ENCODE measurements at regions not wholly inside any gene's neighbourhood (a gene's known extent, or its start where the extent isn't known, plus 50 kb on each side); places are given as distances from the start of the nearest gene placed in this dataset.

DNA sequence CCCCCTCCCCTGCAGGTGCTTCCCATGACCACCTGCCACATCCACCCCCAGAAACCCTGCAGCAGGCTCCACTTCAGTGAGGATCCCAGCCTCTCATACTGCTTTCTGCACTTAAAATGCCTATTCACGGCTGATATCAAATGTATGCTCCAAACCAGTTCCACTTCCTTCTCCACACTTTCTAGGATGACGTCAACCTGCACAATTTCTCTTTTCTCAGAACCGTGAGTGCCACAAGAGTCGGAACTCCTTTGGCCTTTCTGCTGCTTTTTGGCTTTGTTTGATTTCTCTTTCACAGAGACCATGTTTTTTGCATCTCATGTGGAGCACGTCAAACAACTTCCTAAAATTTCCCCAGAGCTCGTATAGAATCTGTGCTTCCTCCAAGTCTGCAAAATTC lies 378.8 kb upstream of the TNRC6C start:
- Histone ChIP-seq H3K27ac (ENCODE audit: low read depth, low read length) (no peak overlapping the region), H3K4me3 (ENCODE audit: low read depth, low read length) (no peak overlapping the region), H3K36me3 (ENCODE audit: control insufficient read depth, insufficient read depth, low read length) (no peaks in the 10 kb centered on the region), H3K4me1 (ENCODE audit: control insufficient read depth, insufficient read depth, low read length) (no peaks in the 10 kb centered on the region), H3K9me3 (ENCODE audit: control insufficient read depth, insufficient read depth, low read depth, low read length) (no peaks in the 10 kb centered on the region), H3K27me3 (ENCODE audit: control insufficient read depth, insufficient read depth, low read length) (no peaks in the 10 kb centered on the region; the same call in 1 of the 2 replicates), H3K9ac (ENCODE audit: low read length) (no peak overlapping the region)

DNA sequence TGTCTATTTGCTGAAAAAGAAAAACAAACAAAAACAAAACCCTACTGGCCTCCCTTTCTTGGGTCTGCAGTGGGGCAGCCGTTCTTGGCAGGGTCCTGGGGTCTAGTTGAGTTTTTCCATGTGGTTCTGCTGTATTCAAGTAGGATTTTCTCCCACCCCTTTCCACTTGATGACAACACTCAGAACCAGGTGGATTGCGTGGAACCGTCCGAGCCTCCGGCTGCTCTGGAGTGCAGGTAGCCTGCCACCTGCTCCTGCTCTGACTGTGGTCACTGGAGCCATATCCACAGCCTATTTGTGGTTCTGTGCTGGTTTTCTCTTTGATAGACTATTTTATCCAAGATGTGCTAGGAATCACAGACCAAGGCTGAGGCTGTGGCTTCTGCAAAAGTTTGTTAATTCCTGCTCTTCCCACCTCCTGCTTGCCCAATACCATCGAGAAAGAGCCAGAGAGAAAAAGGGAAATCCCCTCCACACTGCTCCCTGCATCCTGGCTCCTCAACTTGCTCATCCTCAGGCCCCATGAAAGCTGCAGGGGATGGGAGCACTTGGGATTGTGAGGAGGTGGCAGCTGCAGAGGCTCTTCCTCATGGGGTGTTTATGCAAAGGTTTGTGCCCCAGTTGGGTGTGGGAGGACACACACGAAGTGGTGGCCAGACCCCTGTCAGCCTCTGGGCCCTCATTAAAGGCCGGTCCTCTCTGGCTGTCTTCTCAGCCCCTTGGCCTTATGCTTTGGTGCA lies 377.8 kb upstream of the TNRC6C start:
- Histone ChIP-seq H3K4me3 (ENCODE audit: low read depth, low read length) (no peak overlapping the region), H3K9me3 (ENCODE audit: control insufficient read depth, insufficient read depth, low read depth, low read length) (no peaks in the 10 kb centered on the region), H3K36me3 (ENCODE audit: control insufficient read depth, insufficient read depth, low read length) (no peaks in the 10 kb centered on the region), H3K27me3 (ENCODE audit: control insufficient read depth, insufficient read depth, low read length) (no peaks in the 10 kb centered on the region; the same call in 1 of the 2 replicates), H3K27ac (ENCODE audit: low read depth, low read length) (no peak overlapping the region), H3K4me1 (ENCODE audit: control insufficient read depth, insufficient read depth, low read length) (no peaks in the 10 kb centered on the region), H3K9ac (ENCODE audit: low read length) (no peak overlapping the region)

DNA sequence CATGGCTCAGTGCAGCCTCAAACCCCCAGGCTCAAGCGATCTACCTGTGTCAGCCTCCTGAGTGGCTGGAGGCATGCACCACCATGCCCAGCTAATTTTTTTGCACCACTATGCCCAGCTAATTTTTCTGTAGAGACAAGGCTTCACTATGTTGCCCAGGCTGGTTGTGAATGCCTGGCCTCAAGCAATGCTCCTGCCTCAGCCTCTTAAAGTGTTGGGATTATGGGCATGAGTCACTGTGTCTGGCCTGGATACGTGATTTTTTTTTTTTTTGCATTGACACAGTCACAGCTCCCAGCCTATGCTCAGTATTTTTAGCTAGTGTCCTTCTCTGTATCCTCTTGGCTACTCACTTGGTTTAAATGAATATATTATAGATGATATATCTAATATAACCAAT lies 377.0 kb upstream of the TNRC6C start:
- H3K27ac ChIP-seq (ENCODE audit: low read depth, low read length), result no peak overlapping the region

GRCh38 chr17:77585142-77585860 lies 373.2 kb upstream of the TNRC6C start:
- Histone ChIP-seq H3K36me3 (ENCODE audit: control insufficient read depth, insufficient read depth, low read length) (no peaks in the 10 kb centered on the region), H3K4me1 (ENCODE audit: control insufficient read depth, insufficient read depth, low read length) (no peaks in the 10 kb centered on the region), H3K27ac (ENCODE audit: low read depth, low read length) (no peak overlapping the region), H3K4me3 (ENCODE audit: low read depth, low read length) (no peak overlapping the region), H3K9ac (ENCODE audit: low read length) (no peak overlapping the region), H3K27me3 (ENCODE audit: control insufficient read depth, insufficient read depth, low read length) (no peaks in the 10 kb centered on the region), H3K9me3 (ENCODE audit: control insufficient read depth, insufficient read depth, low read depth, low read length) (no peaks in the 10 kb centered on the region)

More for the DNA sequence above, 377.0 kb upstream of the TNRC6C start:
- Histone ChIP-seq H3K9ac (ENCODE audit: low read length) (no peak overlapping the region), H3K4me1 (ENCODE audit: control insufficient read depth, insufficient read depth, low read length) (no peaks in the 10 kb centered on the region), H3K27me3 (ENCODE audit: control insufficient read depth, insufficient read depth, low read length) (no peaks in the 10 kb centered on the region; the same call in 1 of the 2 replicates), H3K4me3 (ENCODE audit: low read depth, low read length) (no peak overlapping the region), H3K9me3 (ENCODE audit: control insufficient read depth, insufficient read depth, low read depth, low read length) (no peaks in the 10 kb centered on the region), H3K36me3 (ENCODE audit: control insufficient read depth, insufficient read depth, low read length) (no peaks in the 10 kb centered on the region)

DNA sequence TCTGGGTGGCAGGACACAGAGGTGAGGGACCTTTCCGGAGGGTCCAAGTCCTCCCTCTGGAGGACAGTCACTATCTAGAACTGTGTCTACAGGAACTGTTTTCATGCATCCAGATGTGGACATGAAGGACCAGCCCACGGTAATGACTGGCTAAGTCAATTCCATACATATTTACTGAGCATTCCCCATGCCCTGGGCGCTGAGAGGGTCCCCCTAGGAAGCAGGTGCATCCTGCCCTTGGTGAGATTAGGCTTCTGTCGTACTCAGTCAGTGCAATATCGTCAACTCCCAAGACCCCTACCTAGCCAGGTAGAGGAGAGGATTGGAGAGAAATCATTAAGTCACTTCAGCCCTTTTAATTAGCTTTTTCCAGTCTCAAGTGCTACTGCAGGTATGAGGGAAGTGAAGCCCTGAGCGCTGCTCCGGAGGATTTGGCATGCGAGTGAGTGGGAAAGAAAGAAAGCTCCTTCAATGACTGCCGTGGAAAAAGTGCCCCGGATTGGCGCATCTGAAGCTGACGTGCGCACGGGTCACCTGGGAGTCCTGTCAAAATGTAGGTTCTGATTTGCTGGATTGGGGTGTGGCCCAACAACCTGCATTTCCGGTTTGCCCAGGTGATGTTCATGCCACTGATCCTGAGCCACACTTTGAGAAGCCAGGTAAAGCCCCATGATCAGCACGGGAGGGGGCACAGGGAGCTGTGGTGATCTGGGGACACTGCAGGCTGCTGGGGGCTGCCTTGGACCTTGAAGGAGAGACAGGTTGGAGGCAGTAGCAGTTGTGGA lies 367.4 kb upstream of the TNRC6C start:
- Histone ChIP-seq H3K27ac (ENCODE audit: low read depth, low read length) (no peak overlapping the region), H3K36me3 (ENCODE audit: control insufficient read depth, insufficient read depth, low read length) (no peaks in the 10 kb centered on the region), H3K9me3 (ENCODE audit: control insufficient read depth, insufficient read depth, low read depth, low read length) (no peaks in the 10 kb centered on the region), H3K4me3 (ENCODE audit: low read depth, low read length) (no peak overlapping the region), H3K27me3 (ENCODE audit: control insufficient read depth, insufficient read depth, low read length) (no peaks in the 10 kb centered on the region), H3K9ac (ENCODE audit: low read length) (no peak overlapping the region), H3K4me1 (ENCODE audit: control insufficient read depth, insufficient read depth, low read length) (peaks cover 4% of the 10 kb centered on the region; the same call in 1 of the 2 replicates)

DNA sequence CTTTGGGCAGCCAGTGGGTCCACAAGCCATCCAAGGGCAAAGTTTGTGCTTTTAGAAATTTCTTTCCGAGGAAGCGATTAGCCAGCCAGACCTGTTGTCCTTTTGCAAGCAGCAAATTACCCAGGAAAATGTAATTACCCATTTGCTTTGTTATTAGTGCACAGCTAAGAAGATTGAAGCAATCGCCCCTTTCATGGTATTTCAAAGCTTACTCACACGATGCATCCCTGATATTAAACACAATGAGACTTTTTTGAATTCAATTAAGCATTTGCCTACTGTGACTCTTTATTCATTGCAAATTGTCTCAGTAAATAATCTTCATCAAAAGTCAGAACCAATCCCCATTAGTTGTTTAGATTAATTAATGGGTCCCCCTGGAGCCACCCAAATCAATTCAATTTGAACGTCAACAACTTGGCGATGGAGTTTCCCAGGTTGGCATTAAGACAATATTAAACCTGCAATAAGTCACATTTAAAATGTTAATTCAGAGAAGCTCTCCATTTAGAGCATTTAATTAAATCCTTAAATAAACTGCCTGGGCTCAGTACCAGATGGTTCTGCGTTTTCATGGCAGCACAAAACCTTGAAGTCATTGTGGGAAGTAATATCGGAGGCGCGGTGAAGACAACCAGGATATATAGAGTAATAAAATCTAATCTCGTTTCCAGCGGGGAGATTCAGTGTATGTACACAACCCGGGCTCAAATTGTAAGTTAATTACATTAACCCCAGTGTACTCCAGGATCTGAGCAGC lies 366.2 kb upstream of the TNRC6C start:
- H3K4me1 ChIP-seq (ENCODE audit: control insufficient read depth, insufficient read depth, low read length), result peaks cover 4% of the 10 kb centered on the region
- H3K4me3 ChIP-seq (ENCODE audit: low read depth, low read length), result no peak overlapping the region
- H3K9me3 ChIP-seq (ENCODE audit: control insufficient read depth, insufficient read depth, low read depth, low read length), result no peaks in the 10 kb centered on the region
- no peak overlapping the region for H3K9ac ChIP-seq (ENCODE audit: low read length)
- no peak overlapping the region for H3K27ac ChIP-seq (ENCODE audit: low read depth, low read length)
- H3K36me3 ChIP-seq (ENCODE audit: control insufficient read depth, insufficient read depth, low read length), result no peaks in the 10 kb centered on the region
- H3K27me3 ChIP-seq (ENCODE audit: control insufficient read depth, insufficient read depth, low read length), result no peaks in the 10 kb centered on the region

DNA sequence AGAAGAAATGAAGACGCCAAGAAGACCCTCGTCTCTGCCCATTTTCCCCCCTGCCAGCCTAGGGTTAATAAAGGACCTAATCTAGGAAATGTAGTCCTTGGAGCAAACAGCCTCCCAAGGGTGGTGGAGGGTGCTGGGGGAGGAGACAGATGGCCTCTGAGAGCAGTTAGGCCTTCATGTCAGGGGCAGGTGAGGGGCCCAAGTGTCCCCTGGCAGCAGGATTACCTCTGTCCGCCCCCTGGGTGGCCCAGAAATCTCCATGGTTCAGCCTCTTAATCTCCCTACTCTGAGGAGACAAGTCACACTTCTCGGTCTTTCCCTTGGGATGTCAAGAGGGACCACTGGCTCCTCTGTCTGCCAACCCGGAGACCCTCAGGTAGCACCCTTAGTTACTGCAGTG lies 365.4 kb upstream of the TNRC6C start:
- Histone ChIP-seq H3K9ac (ENCODE audit: low read length) (no peak overlapping the region), H3K36me3 (ENCODE audit: control insufficient read depth, insufficient read depth, low read length) (no peaks in the 10 kb centered on the region), H3K4me3 (ENCODE audit: low read depth, low read length) (no peak overlapping the region), H3K27ac (ENCODE audit: low read depth, low read length) (no peak overlapping the region), H3K4me1 (ENCODE audit: control insufficient read depth, insufficient read depth, low read length) (peaks cover 4% of the 10 kb centered on the region), H3K27me3 (ENCODE audit: control insufficient read depth, insufficient read depth, low read length) (no peaks in the 10 kb centered on the region), H3K9me3 (ENCODE audit: control insufficient read depth, insufficient read depth, low read depth, low read length) (no peaks in the 10 kb centered on the region)

- Histone ChIP-seq H3K36me3 (ENCODE audit: control insufficient read depth, insufficient read depth, low read length) (no peaks in the 10 kb centered on the region), H3K27me3 (ENCODE audit: control insufficient read depth, insufficient read depth, low read length) (no peaks in the 10 kb centered on the region), H3K4me1 (ENCODE audit: control insufficient read depth, insufficient read depth, low read length) (peaks cover 4% of the 10 kb centered on the region), H3K4me3 (ENCODE audit: low read depth, low read length) (no peak overlapping the region), H3K9me3 (ENCODE audit: control insufficient read depth, insufficient read depth, low read depth, low read length) (no peaks in the 10 kb centered on the region), H3K9ac (ENCODE audit: low read length) (no peak overlapping the region), H3K27ac (ENCODE audit: low read depth, low read length) (no peak overlapping the region)
Measured at GRCh38 chr17:77594416-77595209, 363.9 kb upstream of the TNRC6C start.

GRCh38 chr17:77596491-77597417 lies 361.7 kb upstream of the TNRC6C start:
- Histone ChIP-seq H3K9ac (ENCODE audit: low read length) (no peak overlapping the region), H3K27ac (ENCODE audit: low read depth, low read length) (no peak overlapping the region), H3K4me1 (ENCODE audit: control insufficient read depth, insufficient read depth, low read length) (no peaks in the 10 kb centered on the region; the same call in 1 of the 2 replicates), H3K9me3 (ENCODE audit: control insufficient read depth, insufficient read depth, low read depth, low read length) (no peaks in the 10 kb centered on the region), H3K4me3 (ENCODE audit: low read depth, low read length) (no peak overlapping the region), H3K27me3 (ENCODE audit: control insufficient read depth, insufficient read depth, low read length) (no peaks in the 10 kb centered on the region), H3K36me3 (ENCODE audit: control insufficient read depth, insufficient read depth, low read length) (no peaks in the 10 kb centered on the region)
